ENCODE measurements at regions not wholly inside any gene's neighbourhood (a gene's known extent, or its start where the extent isn't known, plus 50 kb on each side); places are given as distances from the start of the nearest gene placed in this dataset.

- H3K27ac Mint-ChIP-seq = no peak overlapping the region
- H3K4me3 ChIP-seq (ENCODE audit: low read length) = no peak overlapping the region
- DNase-seq (no peak), ATAC-seq (ENCODE audit: poor library complexity) (no peak)
- intact Hi-C loops (cut with DNase I, micrococcal nuclease) = no loop called here
- CTCF ChIA-PET = no interaction called here
- H3K27ac ChIP-seq (ENCODE audit: low read depth in 1 of 2, low read length in 2 of 2) = no peak overlapping the region
- H3K27me3 ChIP-seq (ENCODE audit: control insufficient read depth in 1 of 2, insufficient read depth in 2 of 2, low read length in 2 of 2) = peaks cover 0 to 5% of the 10 kb centered on the region in 2 experiments
- no peak for TF ChIP-seq CTCF (IDR thresholded peaks at IDR 0.05)
- no peaks in the 10 kb centered on the region for H3K36me3 Mint-ChIP-seq (ENCODE audit: low read depth)
- H3K9me3 Mint-ChIP-seq = no peaks in the 10 kb centered on the region
- H3K4me3 Mint-ChIP-seq = no peak overlapping the region
- H3K9me3 ChIP-seq (ENCODE audit: control insufficient read depth in 1 of 2, insufficient read depth in 1 of 2, low read length in 2 of 2) = no peaks in the 10 kb centered on the region
- H3K36me3 ChIP-seq (ENCODE audit: insufficient read depth, low read length) = no peaks in the 10 kb centered on the region
- H3K4me1 ChIP-seq (ENCODE audit: insufficient read depth, low read length) = no peaks in the 10 kb centered on the region
- no peaks in the 10 kb centered on the region for H3K4me1 Mint-ChIP-seq (ENCODE audit: low read depth)
- peaks cover 9% of the 10 kb centered on the region for H3K27me3 Mint-ChIP-seq
- POLR2A ChIA-PET = no interaction called here
Observed at GRCh38 chrX:15989716-15990115, 133.6 kb upstream of the GRPR start.

- Mint-ChIP-seq H3K27ac (no peak overlapping the region), H3K4me1 (ENCODE audit: low read depth) (no peaks in the 10 kb centered on the region), H3K36me3 (ENCODE audit: low read depth) (no peaks in the 10 kb centered on the region), H3K9me3 (no peaks in the 10 kb centered on the region), H3K4me3 (no peak overlapping the region), H3K27me3 (peaks cover 2% of the 10 kb centered on the region)
- Histone ChIP-seq H3K27me3 (ENCODE audit: control insufficient read depth in 1 of 2, insufficient read depth in 2 of 2, low read length in 2 of 2) (peaks cover 0 to 5% of the 10 kb centered on the region in 2 experiments), H3K36me3 (ENCODE audit: insufficient read depth, low read length) (no peaks in the 10 kb centered on the region), H3K4me3 (ENCODE audit: low read length) (no peak overlapping the region), H3K27ac (ENCODE audit: low read depth in 1 of 2, low read length in 2 of 2) (no peak overlapping the region), H3K9me3 (ENCODE audit: control insufficient read depth in 1 of 2, insufficient read depth in 1 of 2, low read length in 2 of 2) (no peaks in the 10 kb centered on the region), H3K4me1 (ENCODE audit: insufficient read depth, low read length) (no peaks in the 10 kb centered on the region)
- no peak for ATAC-seq (ENCODE audit: poor library complexity)
- intact Hi-C loops (cut with DNase I, micrococcal nuclease) = no loop called here
- POLR2A ChIA-PET = no interaction called here
- CTCF ChIA-PET = interaction anchor here (0.7 to 1.4 kb wide), 2 partner anchors 19 to 928 kb away, joined by 3 read pairs; no protein-coding TSS in a partner anchor
- no peak for TF ChIP-seq CTCF (IDR thresholded peaks at IDR 0.05)
- no peak for DNase-seq
Observed at GRCh38 chrX:15988661-15989603, 134.3 kb upstream of the AP1S2 start.

- Mint-ChIP-seq H3K27me3 (no peaks in the 10 kb centered on the region), H3K9me3 (no peaks in the 10 kb centered on the region), H3K4me3 (no peak overlapping the region), H3K27ac (no peak overlapping the region), H3K4me1 (ENCODE audit: low read depth) (no peaks in the 10 kb centered on the region), H3K36me3 (ENCODE audit: low read depth) (no peaks in the 10 kb centered on the region)
- ChIA-PET POLR2A (no interaction called here), CTCF (no interaction called here)
- peak in 2 of 14 experiments; percentile 6 to 30 for DNase-seq
- Histone ChIP-seq H3K36me3 (ENCODE audit: insufficient read depth, low read length) (no peaks in the 10 kb centered on the region), H3K4me1 (ENCODE audit: insufficient read depth, low read length) (no peaks in the 10 kb centered on the region), H3K4me3 (ENCODE audit: low read length) (no peak overlapping the region), H3K9me3 (ENCODE audit: control insufficient read depth in 1 of 2, insufficient read depth in 1 of 2, low read length in 2 of 2) (no peaks in the 10 kb centered on the region), H3K27ac (ENCODE audit: low read depth in 1 of 2, low read length in 2 of 2) (no peak overlapping the region), H3K27me3 (ENCODE audit: control insufficient read depth in 1 of 2, insufficient read depth in 2 of 2, low read length in 2 of 2) (peaks cover 0 to 5% of the 10 kb centered on the region in 2 experiments)
- intact Hi-C loops (cut with DNase I, micrococcal nuclease) = no loop called here
- no peak for TF ChIP-seq CTCF (IDR thresholded peaks at IDR 0.05)
- no peak for ATAC-seq (ENCODE audit: poor library complexity)
Observed at GRCh38 chrX:15985937-15986336, 131.3 kb upstream of the AP1S2 start.
